ENCODE measurements at regions not wholly inside any gene's neighbourhood (a gene's known extent, or its start where the extent isn't known, plus 50 kb on each side); places are given as distances from the start of the nearest gene placed in this dataset.
"Not testable (repeated sequence)": the region's sequence is repeated elsewhere in the genome, so short reads cannot be mapped to it uniquely, and the experiment has no call there.

DNA sequence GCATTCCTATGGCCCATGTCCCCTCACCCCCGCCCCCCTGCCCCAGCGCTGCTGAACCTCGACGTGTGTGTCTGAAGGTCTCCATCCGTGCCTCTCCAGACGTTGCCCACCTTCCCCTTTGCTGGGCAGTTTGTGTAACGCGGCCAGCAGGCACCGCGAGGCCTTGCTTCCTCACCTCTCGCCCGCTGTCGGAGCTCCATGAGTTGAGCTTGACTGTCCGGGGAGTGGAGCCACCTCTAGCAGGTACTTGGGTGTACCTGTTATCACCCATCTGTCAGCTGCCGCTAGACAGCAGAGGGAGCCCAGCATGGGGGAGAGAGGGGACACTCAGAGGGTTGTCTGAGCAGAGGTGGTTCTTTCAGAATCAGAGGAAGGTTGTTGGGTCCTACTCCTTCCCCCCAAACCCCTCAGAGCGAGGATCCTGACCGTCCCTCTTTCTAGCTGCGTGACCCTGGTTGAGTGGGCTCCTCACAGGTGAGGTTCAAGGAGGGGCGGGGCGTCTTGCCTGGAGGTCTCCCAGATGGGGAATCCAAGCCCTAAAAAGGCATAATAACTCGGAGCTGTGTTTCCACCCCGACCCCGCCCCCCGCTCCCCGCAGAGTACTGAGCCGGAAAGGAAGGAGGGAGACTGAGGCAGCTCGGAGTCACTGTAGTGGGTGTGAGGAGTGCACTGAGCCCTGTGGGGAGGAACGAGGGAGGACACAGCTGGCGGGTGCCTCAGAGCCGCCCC is 184.7 kb downstream of the C9orf50 start:
- DNase-seq (ENCODE audit: low read depth, low spot score), result no peak

DNA sequence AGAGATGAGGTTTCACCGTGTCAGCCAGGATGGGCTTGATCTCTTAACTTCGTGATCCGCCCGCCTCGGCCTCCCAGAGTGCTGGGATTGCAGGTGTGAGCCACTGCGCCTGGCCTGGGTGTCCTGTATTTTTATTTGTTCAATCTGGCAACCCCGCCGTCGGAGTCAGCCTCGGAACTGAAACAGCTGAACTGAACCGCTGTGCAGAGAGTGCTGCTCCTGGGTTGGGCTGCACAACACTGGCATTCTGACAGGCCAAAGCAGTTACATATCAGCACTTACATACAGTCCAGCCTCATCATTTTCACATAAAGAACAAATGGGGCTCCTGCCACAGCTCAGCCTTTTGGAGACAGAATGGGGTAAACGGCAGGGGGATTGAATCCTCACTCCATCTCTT is 185.6 kb downstream of the C9orf50 start:
- DNase-seq (ENCODE audit: low read depth, low spot score), result no peak

DNA sequence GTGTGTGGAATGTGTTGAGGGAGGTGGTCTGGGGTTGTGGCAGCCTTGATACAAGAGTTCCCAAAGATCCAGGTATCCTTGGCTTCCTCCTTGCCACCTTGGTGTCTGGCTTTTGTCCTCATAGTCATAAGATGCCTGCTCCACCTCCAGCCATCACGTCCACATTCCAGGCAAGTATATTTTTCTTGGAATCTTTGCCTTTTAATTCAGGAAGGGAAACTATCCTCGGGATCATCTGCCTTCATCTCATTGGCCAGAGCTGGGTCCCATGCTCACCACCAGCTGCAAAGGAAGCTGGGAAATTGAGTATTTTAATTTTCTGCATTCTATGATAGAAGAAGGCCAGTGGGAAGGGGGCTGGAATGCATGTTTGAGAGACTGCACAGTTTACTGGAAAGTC is 186.7 kb downstream of the C9orf50 start:
- DNase-seq (ENCODE audit: low read depth, low spot score), result no peak

DNA sequence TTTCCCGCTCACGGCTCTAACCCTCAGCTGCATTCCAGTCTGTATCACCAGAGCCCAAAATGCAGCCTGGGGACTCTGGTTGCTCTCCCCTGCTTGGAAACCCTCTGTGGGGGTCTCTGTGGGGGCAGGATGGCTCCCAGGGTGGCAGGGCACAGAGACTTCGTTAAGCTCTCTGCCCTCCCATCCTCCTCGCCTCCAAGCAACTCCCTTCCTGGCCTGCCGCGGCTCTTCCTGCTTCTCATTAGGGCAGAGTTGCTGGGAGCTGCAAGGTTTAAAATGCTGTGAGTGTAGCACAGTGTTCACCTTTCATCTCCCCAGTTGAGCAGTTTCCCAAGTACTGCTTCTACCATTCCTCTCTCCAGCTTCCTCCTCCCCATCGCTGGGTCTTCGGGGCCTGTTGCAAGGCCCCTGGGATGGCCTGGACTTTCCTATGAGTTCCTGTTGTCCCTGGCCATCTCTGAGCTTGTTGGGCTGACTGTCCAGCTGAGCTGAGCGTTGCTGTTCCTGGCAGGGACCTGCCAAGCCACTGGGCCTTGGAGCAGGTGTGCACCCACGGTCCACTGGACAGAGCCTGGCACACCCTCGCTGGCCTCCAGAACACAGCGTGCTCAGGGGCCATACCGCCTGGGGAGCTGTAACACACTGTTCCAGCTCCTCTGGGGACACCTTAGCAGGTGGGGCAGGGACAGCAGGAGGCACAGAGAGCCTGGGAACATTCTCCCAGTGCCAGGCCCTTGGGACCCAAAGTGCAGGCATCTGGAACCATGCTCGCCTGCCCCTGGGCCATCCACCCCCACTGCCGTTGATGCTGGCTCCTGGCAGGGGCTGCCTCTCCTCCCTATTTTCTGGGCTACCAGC is 188.4 kb downstream of the C9orf50 start:
- no peak for DNase-seq (ENCODE audit: low read depth, low spot score)

DNA sequence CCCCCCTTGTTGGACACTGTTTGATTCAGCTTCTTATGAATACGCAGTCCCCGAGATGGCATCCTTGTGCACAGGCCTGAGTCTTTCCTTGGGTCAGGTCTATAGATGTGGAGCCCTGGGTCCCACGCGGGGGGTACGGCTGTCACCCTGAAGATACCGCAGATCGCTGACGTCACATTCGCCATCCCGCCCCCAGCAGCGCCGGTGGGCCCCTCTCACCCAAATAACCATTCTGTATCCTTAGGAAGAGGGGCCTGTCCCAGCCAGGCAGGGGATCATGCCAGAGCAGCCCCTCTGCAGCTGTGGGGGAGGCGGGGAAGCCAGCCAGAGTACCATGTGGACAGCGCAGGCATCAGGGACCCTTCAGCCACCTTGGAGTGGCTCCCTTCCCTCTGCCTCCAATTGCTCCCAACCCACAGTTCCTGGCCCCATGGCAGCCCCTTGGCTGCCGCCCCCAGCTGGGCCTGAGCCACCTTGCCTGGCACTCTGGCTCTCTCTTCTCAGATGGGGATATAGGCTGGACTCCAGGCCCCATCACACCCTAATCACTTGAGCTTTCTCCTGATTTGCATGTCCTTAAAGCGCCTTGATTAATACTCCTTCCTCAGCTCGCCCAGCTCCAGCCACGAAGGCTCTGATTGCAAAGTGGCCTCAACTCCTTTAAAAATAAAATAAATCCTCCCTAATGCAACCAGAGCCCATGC is 189.8 kb downstream of the C9orf50 start:
- no peak for DNase-seq (ENCODE audit: low read depth, low spot score)

DNA sequence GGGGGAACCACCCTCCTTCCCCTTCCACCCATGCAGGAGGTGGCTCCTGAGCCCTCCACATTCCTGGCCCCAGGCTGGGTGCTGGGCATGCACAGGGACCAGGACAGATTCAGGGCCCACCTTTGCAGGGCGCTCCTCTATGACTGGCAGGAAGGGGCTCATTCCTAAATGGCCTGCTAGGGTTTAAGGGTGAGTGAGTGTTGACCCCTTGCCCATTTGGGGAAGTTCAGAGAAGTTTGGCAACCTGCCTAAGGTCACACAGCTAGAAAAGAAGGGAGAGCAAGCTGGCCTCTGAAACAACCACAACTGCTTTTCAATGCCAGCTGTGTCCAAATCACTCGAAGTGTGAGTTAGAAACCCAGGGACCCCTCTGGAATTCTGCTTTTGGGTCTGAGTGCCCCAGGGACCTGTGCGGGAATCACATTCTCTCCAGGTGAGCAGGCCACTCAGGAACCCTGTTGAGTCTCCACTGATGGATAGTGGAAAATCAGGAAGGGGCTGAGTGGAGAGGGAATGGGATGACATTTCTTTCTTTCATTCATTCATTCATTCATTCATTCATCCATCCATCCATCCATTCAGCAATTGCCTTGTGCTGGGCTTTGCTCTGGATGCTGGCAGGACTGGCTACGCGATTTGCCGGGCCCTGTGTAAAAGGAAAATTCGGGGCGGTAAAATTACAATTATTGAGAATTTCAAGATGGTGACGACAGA is 191.9 kb downstream of the C9orf50 start:
- no peak for DNase-seq (ENCODE audit: low read depth, low spot score)

DNA sequence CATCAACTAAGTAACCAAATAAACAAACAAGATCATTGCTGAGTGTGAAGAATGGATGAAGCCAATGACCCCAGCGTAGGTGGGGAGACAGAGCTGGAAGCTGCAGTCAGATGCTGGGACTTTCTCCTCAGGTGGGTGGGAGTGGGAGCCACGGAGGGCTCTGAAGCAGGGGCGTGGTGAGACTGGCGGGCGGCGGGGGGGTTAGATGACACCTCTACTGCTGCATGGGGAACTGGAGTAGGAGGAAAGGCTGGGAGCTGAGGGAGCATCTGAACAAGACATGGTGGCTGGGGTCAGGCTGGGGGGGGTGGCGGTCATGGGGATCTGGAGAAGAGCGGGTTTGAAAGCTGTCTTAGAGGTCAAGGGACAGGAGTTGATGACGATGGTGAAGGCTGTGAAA is 193.8 kb downstream of the C9orf50 start:
- DNase-seq (ENCODE audit: low read depth, low spot score), result no peak

DNA sequence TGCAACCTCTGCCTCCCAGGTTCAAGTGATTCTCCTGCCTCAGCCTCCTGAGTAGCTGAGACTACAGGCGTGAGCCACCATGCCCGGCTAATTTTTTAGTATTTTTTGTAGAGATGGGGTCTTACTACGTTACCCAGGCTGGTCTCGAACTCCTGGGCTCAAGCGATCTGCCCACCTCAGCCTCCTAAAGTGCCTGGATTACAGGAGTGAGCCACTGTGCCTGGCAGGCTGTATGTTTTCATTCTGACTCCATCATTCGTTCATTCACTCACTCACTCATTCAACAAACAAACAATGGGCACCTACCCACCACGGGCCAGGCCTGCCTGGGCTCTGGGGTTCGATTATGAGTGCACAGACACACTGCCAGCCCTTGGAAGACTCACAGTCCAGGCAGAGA is 197.1 kb downstream of the C9orf50 start:
- not testable (repeated sequence) for DNase-seq (ENCODE audit: low read depth, low spot score)

DNA sequence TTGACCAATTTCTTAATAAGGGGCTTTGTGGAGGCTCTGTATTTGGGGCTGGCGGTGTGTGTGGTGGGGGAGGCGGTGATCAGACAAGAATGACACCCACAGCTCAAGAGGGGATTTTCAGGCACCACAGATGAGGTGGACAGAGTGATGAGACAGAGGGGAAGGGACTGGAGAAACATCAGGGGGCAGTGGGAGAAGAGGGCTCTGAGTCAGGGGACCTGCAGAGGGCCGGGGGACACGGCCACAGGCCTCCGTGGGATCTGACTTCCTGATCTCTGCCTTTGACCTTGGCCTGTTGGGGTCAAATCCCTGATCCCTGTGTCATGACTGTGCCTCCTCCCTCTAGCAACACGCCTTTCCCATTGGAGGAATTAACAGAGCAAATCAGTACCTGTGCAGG is 197.7 kb downstream of the C9orf50 start:
- no peak for DNase-seq (ENCODE audit: low read depth, low spot score)

DNA sequence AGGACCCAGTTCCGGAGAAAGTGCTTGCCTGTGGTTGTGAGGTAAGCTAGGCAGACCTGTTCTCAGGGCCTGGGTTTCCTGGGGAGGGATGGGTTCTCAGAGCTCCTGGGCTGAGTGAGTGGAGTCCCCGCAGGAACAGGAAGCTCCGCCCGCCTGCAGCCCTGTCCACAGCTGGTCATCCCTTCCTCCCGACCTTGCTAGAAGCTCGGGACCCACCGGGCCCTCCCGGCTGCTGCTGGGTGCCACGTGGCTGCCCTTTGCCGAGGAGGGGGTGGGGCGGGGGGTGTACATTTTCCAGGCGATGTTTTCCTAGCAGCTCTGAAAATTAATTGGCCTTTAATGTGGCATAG is 198.1 kb downstream of the C9orf50 start:
- DNase-seq (ENCODE audit: low read depth, low spot score), result no peak

DNA sequence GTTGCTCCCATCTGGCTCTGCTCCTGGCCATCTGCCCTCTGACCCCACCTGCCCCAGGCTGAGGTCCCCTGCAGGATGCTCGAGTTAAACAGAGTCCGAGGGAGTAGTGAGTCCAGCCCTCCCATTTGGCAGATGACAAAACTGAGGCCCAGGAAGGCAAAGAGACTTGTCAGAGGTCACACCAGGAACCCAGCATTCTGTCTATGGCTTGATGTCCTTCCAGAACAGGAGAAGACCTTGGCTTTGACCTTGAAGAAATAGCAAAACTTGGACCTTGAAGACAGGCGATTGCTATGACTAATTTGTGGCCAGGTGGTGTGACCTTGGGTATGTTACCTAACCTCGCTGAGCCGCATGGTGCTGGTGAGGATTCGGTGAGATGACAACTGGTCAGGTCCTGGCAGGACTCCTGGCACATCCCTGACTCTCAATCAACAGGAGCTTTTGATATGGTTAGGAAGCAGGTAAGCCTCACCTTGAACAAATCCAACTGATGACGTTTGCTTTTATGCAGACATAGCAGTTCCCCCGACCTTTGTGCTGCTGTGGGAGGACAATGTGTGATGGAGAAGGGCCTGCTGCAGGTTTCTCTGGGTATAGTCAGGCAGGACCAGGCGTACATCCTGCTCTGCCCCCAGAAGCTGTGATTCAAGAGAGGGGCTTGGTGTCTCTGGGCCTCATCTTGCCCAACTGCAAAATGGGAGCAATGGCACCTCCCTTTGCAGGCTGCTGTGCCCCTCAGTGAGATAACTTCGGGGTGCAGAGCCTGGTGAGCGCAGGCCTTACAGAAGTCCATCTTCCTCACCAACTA is 198.7 kb downstream of the C9orf50 start:
- DNase-seq (ENCODE audit: low read depth, low spot score), result no peak

DNA sequence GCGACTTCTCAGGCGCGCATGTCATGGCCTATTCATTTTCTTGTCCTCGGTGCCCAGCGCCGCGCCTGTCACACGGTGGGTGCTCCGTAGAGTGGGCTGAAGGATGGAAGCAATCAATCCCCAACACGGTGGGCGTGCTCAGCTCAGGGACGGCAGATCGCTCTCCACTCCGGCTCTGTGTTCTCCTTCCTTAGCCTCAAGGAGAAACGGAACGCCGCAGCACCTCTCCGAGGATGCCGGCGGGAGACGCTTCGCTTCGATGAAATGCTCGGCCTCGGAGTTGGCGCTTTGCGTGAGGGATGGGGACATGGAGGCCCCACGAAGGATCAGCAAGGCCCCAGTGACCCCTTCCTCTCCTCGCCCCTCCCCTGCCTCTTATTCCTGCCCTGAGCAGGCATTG is 199.5 kb downstream of the C9orf50 start:
- DNase-seq (ENCODE audit: low read depth, low spot score), result no peak

DNA sequence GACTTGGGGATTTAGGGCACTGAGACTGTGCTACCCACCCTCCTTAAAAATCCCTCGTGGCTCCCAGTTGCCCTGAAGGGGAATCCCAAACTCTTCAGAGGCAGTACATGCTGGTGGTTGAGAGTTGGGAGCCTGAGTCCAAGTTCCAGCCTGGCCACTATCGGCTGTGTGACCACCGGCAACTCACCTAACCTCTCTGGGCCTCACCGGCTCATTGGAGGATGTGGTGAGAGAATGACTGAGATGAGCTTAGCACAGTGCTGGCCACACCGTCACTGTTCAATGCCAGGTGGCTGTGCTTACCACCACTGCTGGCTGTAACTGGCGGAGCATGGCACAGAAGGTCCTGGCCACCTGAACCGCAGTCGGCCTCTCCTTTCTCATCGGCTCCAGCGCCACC is 200.2 kb downstream of the C9orf50 start:
- no peak for DNase-seq (ENCODE audit: low read depth, low spot score)

DNA sequence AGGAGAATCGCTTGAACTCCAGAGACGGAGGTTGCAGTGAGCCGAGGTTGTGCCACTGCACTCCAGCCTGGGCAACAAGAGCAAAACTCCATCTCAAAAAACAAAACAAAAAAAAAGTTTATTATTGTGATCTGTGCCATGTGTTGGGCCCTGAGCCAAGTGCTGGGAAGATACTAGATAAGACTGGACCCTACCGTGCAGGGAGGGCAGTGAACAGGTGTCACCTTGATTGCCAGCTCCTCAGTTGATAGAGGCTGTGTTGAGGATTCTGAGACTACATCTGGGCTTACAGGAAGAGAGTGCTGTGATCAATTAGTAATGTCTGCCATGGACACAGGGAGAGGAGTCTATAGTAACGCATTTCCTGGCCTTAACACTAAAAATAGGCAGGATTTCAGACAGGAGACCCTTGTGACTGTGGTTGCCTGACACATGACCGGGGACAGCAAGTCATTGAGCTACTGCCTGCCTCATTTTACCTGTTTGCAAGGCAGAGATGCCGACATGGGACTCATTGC is 201.5 kb downstream of the C9orf50 start:
- DNase-seq (ENCODE audit: low read depth, low spot score), result no peak

DNA sequence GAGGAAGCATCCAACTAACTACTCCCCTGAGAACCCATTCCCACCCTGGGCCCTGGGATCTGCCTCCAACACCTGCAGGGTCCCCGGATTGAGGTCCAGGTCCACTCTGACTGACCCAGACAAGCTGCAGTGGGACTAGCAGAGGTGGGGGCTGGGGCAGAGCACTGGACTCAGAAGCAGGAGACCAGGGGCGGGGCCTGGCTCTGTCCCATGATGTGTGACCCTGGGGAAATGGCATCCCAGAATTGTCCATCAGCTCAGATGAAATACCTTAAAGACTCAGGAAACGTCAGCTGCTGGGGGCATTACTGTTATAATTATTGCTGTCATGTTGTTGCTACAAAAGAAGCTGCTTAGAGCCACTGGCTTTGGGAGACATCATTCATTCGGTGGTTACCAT is 202.4 kb downstream of the C9orf50 start:
- no peak for DNase-seq (ENCODE audit: low read depth, low spot score)

DNA sequence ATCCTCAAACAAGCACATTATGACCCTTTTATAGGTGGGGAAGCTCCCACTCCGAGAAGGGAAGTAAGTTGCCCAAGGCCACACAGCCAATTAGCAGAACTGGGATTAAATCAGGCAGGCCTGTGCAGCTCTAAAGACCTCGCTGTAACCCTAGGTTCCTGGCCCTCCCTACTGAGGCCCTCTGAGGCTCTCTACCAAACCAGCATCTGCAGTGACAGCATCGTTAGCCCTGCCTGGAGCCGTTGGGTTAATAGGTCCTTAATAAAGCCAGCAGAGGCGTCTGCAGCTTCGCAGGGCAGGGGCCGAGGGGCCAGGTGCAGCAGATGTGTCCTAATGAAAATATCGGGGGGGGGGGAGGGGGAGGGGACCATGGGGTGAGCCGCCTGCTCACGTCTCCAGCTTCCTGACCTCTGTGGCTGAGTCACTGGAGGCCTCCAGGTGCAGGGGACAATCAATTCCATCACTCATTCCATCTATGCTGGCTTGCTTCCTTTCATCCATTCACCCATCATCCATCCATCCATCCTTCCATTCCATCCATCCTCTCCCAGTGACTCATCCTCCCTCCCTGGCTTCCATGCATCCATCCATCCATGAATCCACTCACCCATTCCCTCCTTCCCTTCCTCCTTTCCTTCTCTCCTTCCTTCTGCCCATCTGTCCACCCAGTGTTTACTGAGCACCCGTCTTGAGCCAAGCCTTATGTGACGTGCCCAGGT is 203.9 kb downstream of the C9orf50 start:
- DNase-seq (ENCODE audit: low read depth, low spot score), result no peak

DNA sequence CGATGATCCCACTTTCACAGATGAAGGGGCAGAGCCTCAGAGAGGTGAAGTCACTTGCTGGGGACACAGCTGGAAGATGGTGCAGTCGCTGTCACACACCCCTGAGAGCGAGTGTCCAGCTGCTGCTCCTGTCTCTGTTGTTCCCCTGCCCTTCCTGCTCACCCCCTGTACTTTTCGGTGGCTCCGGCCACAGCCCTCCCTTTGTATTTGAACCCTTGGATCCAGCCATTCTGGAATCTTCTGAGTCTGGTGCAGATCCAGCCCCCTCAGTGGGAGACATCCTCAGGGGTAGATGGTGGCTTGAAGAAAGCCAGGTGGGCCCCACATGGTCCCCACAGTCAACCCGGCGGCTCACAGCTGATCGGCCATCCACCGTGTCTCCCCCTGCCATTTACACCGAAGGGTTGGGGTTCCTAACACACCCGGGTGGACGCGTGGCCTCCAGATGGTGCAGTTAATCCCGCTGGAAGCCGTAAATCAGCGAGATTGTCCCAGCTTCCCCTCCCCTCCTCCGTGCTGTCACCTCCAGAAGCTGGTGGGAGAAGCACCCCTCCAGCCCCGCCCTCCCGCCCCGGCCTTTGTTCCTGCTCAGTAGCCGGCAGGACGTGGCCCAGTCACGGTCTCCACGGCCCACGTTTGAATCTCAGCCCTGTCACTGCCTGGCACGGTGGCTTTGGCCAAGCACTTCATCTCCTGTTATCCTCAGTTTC is 204.8 kb downstream of the C9orf50 start:
- DNase-seq (ENCODE audit: low read depth, low spot score), result no peak

DNA sequence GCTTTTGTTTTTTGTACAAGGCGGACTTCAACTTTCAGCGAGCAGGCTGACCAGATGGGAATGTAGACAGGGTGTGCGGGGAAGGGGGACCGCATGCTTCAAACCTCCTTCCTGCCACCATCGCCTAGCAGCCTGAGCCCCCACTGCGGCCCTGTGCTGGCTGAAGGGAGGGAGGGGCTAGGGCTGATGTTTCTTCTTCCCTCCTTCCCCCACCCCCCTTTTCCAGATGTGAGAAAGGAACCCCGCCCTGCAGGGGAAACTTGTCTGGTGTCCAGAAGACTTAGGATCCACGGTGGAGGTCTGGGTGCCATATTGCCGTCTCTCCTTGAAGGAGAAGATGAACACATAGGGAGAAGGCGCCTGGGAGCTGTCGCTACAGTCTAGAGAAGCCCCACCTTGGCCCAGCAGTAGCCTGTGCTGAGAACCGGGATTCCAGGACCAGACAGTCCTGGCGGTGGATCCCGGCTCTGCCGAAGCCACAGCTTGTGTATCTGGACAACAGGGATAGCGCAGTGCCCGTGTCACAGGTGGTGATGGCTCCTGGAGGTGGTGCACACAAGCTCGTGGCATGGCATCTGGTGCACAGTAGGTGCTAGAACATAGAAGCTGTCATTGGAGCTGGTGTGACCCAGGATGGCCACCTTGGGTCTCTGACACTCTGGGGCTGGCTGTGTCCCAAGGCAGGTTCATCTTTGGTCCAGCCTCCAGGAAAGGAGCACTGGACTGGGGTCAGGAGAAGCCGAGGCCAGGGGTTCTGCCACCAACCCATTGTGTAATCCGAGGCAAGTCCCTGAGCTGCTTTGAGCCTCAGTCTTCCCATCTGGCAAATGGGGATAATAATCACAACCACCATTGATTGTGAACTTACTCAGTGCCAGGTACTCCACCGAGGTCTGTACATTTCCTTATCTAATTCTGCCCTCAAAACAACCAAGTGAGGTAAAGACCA is 205.6 kb downstream of the C9orf50 start:
- DNase-seq (ENCODE audit: low read depth, low spot score), result no peak

All from activated CD4-positive, CD25-positive, alpha-beta regulatory T cell treated with anti-CD3 and anti-CD28 coated beads, Interleukin-2, amount 50 U/mL, for 16 hours (primary cell).